ENCODE measurements at regions not wholly inside any gene's neighbourhood (a gene's known extent, or its start where the extent isn't known, plus 50 kb on each side); places are given as distances from the start of the nearest gene placed in this dataset.
"Not testable (repeated sequence)": the region's sequence is repeated elsewhere in the genome, so short reads cannot be mapped to it uniquely, and the experiment has no call there.

DNA sequence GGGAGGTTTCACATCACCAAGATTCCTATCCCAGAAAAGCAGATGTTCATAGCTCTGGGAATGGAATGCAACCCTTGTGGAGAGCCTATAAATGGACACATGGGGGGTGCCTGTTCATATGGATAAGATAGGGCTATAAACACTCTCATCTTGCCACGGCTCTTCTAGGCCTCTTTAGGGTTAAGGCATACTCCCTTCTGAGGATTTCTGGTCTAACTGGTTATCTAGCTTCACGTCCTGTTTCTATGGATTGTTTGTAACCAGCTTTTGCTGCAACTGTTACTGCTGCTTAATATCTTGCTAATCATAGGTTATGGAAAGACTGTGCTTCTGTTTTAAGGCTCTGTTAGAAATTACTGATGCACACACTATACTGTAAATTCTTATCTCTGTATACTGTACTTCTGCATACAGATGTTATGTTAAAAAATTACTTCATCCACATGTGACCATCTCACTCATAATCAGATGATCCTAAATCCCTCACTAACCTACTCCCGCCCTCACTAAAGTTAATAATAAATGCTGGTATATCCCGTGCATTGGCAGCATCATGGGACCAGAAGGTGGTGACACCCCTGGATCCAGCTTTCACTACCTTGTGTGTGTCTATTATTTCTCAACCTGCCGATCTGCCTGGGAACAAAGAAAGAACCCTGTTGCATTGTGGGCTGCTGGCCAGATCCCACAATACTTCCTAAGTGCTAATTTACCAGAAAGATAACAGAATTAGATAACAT is 68.7 kb downstream of the PRKAB2 start:
- DNase-seq: not testable (repeated sequence)

DNA sequence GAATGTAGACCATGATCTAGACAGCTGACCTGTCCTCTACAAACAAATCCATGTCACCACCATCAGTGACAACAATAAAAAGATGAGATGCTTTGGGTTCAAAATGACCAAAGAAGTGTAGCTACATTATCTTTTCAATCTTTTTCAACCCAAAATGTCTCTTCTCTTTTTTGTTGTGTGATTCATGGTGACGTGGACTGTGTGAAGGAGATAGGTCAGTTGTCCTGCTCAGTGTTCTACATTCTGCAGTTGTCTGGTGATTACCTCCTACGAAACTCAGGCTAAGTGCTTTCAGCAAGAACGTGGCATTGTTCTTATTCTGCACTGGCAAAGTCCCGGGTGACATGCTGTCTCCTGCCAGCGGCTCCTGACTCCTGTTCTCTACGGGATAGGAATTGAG is 73.1 kb downstream of the PRKAB2 start:
- DNase-seq: no peak

DNA sequence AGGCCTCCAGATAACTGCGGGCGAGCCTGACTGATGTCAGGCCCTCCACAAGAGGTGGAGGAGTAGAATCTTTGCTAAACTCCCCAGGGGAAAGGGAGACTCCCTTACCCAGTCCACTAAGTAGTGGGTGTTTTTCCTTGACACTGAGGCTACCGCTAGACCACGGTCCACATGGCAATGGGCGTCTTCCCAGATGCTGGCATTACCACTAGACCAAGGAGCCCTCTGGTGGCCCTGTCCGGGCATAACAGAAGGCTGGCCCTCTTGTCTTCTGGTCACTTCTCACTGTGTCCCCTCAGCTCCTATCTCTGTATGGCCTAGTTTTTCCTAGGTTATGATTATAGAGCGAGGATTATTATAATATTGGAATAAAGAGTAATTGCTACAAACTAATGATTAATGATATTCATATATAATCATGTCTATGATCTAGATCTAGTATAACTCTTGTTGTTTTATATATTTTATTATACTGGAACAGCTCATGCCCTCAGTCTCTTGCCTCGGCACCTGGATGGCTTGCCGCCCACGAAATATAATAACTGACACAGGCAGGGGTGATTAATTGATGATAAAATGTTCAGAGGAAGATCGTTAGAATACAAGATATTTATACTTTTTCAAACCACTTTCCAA is 73.8 kb downstream of the PRKAB2 start:
- DNase-seq: not testable (repeated sequence)

DNA sequence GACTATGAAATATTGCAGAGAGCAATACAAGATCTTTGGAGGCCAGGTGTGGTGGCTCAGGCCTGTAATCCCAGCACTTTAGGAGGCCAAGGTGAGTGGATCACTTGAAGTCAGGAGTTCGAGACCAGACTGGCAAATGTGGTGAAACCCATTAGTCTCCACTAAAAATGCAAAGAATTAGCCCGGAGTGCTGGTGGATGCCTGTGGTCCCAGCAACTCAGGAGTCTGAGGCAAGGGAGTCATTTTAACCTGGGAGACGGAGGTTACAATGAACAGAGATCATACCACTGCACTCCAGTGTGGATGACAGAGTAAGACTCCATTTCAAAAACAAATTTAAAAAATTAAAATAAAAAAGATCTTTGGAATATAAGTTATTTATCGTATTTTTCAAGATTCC is 76.6 kb downstream of the PRKAB2 start:
- DNase-seq: no peak

DNA sequence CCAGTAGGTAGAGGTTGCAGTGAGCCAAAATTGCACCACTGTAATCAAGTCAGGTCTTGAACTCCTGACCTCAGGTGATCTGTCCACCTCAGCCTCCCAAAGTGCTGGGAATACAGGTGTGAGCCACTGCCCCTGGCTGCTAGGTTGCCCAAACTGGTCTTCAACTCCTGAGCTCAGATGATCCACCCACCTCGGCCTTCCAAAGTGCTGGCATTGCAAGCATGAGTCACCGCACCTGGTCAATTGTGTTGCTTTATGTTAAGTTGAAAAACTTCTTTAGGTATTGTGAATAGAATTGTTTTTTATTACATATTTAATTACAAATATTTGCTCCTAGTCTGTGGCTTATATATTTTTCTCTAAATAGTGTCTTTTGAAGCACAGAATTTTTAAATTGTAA is 80.5 kb downstream of the PRKAB2 start:
- no peak for DNase-seq

DNA sequence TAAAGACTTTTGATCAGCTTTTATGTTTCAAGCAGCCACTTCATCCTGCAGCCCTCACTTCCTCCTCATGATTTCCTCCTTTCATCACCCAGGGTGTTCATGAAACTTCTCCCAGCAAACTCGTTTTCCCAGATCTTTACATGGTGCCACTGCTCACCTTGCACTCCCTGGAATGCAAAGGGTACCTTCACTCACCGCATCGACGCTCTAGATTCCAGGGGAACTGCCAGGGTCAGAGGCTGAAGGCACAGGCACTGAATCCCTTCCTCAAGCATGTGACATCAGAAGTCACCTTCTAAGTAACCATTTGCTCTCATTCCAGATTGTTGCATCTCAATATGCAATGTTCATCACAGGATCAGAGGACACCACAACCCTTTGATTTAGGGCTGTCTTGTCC is 82.8 kb downstream of the PRKAB2 start:
- DNase-seq: no peak

DNA sequence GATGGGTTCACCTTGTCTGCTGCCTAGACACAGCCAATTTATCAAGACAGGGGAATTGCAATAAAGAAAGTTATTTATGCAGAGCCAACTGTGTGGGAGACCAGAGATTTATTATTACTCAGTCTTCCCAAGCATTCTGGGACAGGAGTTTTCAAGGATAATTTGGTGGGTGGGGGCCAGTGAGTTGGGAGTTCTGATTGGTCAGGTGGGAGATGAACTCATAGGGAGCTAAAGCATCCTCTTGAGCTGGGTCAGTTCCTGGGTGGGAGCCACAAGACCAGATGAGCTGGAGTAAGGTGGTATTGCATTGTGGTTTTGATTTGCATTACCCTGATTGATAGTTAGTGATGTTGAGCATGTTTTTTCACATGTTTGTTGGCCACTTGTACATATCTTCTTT is 86.1 kb downstream of the PRKAB2 start:
- no peak for DNase-seq

DNA sequence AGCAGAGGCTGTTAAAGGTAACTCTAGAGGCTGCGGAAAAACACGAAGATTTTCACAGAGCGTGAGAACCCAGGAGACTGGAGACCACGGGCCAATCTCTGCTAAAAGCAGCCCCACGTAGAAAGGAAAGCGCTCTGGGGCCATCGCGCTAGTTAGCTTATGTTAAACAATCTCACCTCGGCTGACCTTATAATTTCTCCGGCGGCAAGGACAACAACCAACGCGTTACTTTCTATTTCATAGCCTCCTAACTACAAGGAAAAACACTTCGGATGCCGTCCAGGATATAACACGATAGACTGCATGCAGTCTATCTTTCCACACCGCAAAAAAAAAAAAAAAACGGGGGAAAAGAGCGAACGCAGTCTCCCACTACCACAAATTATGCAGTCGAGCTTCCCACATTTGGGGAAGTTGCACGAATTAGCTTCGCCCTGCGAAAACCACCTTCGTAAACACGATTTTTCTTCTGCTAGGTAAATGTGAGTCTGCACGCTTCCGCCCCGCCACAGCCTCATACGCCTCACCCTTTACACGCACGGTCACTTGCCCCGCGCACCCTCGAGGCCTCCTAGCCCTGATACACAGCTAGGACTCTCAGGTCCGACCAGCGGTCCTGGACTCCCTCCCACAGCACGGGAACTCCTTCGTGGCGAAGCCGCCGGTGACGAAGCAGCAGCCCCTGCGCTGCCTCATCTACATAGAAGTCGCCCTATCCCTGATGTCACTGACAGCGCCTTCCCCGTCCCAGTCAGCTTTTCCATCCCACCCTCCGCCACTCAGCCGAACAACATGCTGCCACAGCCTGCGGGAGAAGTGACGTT is 87.8 kb downstream of the PRKAB2 start:
- peak; percentile 71 to 80 for DNase-seq

DNA sequence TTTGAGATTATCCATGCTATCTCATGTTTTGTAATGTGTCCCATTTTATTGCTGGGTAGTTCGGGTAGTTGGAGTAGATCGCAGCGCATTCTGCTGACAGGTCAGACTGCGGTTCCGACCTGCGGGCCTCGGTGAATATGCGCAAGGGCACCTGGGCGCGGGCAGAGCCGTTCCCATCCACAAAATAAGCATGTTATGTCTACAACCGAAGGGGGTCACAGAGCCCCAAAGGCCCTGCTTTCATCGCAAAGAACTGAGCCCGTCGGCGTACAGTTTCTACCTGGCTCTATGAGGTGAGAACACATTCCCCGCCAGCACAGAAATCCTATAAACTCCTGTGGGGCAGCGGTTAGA is 88.4 kb downstream of the PRKAB2 start:
- DNase-seq: no peak

DNA sequence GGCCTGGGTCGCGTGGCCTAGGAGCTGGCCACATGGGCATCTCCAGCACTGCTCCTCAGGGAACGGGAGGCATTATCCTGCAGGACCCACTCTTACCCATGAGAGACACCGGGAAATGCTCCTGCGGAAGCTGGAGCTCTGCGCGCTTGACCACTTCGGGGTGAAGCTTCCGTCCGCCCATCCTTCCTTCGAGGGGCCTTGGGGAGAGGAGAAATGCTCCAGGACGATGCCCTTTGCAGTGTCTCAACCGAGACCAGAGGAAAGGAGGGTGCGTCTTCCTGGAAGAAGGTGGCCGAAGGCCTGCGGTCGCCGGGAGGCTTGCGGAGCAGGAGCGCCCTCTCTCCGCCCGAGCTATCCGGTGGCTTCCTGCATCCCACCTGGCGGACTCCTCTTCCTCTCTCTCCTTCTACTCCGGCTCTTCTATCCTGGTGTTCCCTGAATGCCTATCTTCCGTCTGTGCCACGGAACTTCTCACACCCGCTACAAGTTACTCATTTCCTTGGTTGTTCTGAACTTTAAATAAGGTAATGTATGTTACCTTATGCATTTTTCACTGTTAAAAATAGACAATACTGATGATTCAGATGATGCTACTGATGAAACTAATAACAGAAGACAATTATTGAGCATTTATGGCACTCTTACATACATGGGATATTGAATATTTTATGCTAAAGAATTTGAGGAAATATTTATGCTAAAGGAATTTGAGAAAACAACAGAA is 91.4 kb downstream of the PRKAB2 start:
- no peak for DNase-seq

DNA sequence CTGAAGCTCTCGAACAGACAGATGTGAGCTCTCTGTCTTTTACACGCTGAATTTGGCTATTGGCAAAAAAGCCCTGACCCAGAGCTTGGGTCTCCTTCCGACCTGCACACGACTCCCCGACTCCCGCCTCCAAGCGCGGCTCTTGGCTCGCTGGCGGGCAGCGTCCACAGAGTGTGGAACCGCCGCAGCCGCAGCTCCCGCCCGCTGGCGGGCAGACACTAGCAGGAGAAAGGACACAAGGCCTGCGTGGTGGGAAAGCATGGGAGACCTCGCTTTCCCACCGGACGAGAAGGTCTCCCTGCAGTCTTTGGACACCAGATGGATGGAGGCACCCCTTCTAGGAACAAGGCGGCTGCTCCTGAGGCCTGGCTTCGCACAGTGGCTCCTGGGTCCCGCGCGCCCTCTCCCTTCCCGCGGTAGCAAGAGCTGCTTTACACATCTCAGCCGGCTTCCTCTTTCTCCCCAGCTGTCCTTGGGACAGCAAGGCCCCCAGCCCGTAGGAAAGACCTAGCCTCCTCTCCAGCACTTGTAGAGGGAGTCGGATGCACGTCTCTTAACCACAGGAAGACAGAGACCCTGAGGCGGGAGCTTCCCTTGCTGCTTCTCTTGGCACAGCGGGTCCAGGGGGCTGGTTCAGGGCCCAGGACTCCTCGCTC is 92.1 kb downstream of the PRKAB2 start:
- no peak for DNase-seq

DNA sequence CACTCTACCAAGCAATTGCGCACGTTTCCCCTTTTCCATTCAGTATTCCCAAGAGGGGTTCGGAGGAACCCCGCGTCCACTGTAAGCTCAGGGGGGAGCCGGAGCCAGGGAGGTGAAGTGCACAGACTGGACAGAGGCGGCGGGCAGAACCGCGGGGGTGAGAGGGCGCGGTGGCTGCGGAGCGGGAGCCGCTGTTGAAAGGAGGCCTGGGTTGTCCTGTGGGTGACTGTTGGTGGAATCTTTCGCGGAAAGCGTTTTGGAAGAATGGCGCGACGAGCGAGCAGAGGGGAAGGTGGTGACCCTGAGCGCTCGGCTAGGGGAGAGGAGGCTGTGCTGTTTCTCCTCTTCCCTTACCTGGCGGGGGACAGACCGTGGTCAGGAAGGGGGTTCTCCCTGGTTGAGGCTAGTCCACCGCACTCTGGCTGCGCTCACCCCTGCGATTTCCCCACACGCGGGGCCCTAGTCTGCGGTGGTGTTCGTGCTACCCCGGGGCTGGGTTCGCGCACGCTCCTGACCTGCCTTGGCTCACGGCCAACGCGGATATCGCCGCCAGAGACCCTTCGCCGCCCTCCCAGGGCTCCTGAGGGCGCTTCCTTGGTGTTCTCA is 92.8 kb downstream of the PRKAB2 start:
- DNase-seq: no peak

DNA sequence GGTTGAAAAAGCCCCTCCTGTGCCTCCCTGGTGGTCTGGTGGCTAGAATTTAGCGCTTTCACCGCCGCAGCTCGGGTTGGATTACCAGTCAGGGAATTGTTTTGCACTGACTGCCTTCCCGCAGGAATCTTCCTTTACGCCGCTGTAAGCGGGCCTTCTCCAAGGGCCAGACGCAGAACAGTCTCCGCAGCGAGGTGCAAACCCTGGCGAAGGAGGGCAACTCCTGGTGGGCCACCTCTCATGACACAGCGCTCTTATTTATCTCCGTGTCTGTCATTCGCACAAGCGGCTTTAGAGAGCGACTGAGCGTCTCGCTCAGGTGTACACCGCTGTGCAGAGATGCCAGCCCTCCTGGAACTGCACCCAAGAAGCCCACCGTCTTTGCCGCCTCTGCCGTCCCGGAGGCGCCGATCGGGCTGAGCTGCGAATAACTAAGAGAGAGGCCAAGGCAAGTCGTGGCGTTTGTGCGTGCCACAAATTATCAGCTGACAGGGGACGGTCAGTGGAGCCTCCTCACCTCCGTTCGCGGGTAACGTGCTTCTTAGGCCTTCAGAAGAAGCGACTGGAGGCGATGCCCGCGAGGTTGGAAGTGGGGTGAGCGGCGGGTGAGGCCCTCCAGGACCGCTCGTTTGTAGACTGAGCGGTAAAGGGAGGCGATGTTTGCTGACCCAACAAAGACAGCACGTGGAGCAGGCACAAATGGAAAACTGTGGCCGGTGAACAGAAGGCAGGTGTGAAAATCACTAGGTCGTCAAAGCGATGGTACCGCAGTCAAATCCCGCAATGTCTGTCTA is 93.5 kb downstream of the PRKAB2 start:
- DNase-seq: no peak

DNA sequence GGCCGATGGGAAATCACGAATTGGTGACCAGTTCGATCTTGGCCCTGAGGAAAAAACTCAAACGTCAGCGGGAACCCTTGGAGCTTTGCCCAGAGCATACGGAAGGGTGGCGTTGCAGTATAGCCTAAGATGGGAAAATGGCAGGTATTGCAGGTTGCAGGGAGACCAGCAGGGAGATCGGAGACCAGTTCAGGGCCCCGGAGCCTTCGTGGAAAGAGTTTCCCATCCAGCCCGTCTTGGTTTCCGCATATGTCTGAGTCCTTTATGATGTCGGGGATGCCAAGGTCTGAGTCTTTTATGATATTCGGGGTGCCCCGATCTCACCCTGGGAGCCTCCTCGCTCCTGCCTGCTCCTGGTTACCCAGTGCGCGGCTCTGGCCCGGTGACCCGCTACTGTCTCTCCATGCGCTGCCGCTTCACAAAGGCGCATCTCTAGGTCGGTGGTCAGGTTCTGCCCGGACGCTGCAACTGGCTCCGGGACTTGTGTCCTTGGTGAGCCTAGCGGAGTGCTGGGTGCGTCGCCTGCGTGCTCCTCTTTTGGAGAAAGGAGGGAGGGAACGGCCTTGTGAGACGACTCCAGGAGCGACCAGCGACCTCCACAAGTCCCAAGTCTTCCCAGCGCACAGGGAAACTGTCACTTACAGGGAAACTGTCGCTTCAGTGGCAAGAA is 94.2 kb downstream of the PRKAB2 start:
- no peak for DNase-seq

DNA sequence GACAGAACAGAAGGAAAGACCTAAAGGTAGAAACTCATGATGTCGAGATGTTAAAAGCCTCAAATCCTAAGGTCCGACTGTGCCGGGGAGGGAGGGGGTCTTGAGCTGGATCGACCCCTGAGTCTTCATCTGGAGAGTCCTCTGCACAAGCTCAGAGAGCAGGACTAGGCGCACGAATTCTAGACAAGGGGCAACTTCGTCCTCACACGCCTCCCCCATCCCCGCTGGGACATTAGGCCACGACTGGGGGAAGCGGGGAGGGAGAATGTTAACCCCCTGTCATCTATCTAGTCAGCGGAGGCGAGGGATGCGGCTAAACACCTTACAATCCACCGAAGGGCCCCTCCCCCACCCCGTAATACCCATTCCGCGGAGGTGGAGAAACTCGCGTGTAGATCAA is 94.7 kb downstream of the PRKAB2 start:
- no peak for DNase-seq

DNA sequence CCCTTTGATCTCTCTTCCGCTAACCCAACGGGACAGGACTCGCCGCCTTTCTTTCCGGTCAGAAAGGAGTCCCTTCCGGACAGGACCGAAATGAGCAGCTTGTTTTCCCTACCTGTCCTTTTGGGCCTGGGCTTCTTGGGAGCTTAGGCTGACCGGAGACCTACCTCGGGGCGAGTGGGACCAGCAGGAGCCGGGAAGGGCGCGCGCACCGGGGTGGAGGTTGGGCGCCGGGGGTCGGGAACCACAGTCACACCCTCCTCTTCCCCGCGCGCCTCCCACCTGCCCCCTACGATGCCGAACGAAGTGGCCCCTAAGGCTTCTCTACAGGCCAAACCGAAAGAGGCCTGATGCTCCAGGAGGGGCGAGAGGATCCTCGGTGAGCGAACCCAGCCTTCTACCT is 95.2 kb downstream of the PRKAB2 start:
- DNase-seq: no peak

DNA sequence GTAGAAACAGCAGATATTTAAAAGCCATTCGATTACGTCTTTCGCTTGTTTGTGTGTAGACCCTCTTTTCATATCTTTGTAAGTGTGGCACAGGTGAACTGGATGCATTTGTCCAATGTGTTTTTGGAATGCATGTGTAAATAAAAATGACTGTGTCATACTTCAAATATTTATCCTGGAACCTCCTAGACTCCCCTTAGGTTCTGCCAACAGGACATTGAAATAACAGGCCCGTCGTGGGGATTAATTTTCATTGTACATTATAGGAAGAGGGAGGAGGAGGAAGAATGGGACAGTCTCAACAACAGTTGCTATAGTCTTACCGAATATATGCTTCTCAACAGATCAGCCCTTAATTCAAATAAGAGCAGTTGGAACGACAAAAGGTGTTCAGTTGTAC is 95.8 kb downstream of the PRKAB2 start:
- DNase-seq: no peak

DNA sequence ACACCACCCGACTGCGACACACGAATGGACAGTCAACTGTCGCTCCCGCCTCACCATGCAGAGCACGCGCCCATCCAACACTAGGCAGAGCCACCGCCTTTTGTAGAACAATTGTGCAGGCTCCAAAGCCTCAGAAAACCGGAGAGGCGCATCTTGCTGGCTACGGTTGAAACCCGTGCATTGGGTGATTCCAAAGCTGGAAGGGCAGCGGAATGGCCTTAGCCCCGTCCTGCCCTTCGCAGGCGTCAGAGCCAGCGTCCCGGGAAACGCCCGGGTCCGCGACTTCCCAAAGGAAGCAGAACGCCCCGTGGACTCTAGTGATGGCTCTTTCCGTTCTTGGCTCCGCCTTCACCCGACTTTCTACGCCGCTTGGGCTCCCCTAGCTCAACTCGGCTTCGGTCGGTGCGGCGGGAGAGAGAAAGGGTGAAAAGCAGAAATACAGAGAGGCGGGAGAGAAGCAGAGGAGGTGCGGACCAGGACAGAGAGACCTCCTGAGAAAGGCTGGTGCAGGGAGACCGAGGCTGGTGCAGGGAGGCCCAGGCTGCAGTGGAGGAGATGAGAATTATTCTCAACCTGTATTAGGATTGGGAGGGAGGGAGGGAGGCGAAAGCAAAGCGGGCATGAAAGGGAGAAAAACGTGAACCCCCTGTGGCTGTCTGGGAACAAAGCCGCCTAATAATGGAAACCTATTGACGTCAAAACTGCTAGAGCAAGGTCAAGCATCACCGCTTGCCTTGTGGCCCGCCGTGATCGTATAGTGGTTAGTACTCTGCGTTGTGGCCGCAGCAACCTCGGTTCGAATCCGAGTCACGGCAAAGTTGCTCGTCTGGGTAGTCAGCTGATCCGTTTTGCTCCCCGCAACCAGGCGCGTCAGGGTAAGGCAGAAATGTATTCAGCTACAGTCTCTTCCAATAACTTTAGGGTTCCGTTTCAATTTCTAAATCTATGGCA is 99.5 kb downstream of the PRKAB2 start:
- DNase-seq: no peak

DNA sequence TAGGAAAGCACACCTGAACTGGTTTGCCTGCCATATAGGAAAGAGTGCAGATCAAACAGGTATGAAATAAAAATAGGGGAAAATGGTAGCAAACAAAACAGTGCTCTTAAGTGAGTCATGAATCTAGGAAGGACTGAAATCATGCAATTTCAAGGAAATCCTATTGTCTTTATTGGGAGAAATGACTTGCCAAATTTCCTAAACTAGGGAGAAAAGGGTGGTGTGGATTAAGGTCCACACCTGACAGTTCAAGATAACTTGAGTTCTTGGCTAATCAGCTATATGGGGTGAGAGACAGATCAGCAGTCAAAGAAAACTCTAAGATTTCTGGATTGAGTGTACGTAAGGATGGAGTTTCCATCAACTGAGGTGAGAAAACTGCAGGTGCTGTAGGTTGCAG is 101.1 kb downstream of the PRKAB2 start:
- DNase-seq: no peak

DNA sequence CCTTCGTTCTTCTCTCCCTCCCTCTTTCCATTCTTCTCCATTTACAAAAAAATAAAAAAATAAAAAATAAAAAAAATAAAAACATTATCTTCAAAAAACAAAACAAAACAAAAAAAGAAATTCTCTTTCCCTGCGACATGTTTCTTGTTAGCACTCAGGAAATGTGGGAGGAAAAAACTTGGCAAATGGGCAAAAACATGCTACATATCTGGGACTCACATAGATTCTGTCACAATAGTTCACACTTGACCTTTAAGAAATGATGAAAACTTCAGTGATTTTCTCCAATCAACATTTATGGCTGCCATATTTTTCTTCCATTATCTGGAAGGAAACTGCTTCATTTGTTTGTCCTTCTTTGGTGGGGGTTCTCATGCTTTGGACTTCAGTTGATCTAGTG is 109.3 kb downstream of the PRKAB2 start:
- no peak for DNase-seq
